ENCODE measurements at regions not wholly inside any gene's neighbourhood (a gene's known extent, or its start where the extent isn't known, plus 50 kb on each side); places are given as distances from the start of the nearest gene placed in this dataset.

DNA sequence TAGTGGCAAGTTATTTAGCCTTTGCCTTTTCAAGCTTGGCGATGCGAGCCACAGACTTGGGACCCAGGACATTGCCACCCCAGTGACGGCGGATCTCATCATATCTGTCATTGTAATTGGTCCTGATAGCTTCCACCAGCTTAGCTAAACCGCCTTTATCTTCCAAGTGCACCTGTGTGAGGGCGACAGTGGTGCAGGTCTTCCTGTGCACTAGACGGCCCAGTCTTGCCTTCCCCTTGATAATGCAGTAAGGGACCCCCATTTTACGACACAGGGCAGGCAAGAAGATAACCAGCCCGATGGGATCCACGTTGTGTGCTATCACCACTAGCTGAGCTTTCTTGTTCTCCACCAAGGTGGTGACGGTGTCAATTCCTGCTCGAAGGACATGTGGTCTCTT, 99.6 kb upstream of the ITGB1 start:
- TF ChIP-seq, protein P1, sequence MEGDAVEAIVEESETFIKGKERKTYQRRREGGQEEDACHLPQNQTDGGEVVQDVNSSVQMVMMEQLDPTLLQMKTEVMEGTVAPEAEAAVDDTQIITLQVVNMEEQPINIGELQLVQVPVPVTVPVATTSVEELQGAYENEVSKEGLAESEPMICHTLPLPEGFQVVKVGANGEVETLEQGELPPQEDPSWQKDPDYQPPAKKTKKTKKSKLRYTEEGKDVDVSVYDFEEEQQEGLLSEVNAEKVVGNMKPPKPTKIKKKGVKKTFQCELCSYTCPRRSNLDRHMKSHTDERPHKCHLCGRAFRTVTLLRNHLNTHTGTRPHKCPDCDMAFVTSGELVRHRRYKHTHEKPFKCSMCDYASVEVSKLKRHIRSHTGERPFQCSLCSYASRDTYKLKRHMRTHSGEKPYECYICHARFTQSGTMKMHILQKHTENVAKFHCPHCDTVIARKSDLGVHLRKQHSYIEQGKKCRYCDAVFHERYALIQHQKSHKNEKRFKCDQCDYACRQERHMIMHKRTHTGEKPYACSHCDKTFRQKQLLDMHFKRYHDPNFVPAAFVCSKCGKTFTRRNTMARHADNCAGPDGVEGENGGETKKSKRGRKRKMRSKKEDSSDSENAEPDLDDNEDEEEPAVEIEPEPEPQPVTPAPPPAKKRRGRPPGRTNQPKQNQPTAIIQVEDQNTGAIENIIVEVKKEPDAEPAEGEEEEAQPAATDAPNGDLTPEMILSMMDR (conservative IDR thresholded peaks at IDR 0.05; ENCODE audit: low read length) = no peak
- TF ChIP-seq EZH2phosphoT487 (IDR thresholded peaks at IDR 0.05; ENCODE audit: borderline replicate concordance, low read depth, low read length) = no peak

All from OCI-LY7 (cell line).